SK-N-SH (cell line): ENCODE measurements at regions not wholly inside any gene's neighbourhood (a gene's known extent, or its start where the extent isn't known, plus 50 kb on each side); places are given as distances from the start of the nearest gene placed in this dataset.

ENCODE experiments used
- CTCF ChIA-PET: fragments of 300-600, 350-600 bp; formaldehyde crosslinking; extraction: SDS; loops from one replicate; lab custom pipeline; 2021; lab: Yijun Ruan, JAX
- POLR2A ChIA-PET: fragments of 350-600 bp; sonication (Branson Sonifier 250); formaldehyde crosslinking; extraction: SDS; loops from one replicate; lab custom pipeline; 2020; ENCODE audit warnings: antibody characterized with exemption, inconsistent platforms; lab: Yijun Ruan, JAX
- DNase-seq: peaks from one replicate; pipeline ENCODE4 v3.0.0; 2012
- H2AFZ ChIP-seq: fragments of 200-600 bp; sonication (generic); 2 replicates; pipeline ENCODE4 v1.8.1; 2016; ENCODE audit warnings: antibody characterized with exemption, mild to moderate bottlenecking, low read depth
- H3F3A ChIP-seq: fragments of 200-600 bp; sonication (generic); replicated peaks from 2 replicates; pipeline ENCODE3; 2016; ENCODE audit warnings: antibody characterized with exemption, mild to moderate bottlenecking; ENCODE audit not compliant: insufficient read depth
- H3K27ac ChIP-seq, 2 experiments: fragments of 200-500 bp in 1 of 2; fragments of 200-600 bp in 1 of 2; sonication (Bioruptor generic) in 1 of 2; sonication (generic), shearing (Covaris generic) in 1 of 2; 2 replicates each; pipeline versions ENCODE4 v1.5.1 to v1.6.1; 2014 to 2016; ENCODE audit warnings: low read depth in 2 of 2, inconsistent platforms in 1 of 2, low read length in 1 of 2, mild to moderate bottlenecking in 1 of 2, mixed read lengths in 1 of 2
- H3K27me3 ChIP-seq: fragments of 200-600 bp; sonication (generic), shearing (Covaris generic); 2 replicates; pipeline ENCODE4 v1.6.1; 2016; ENCODE audit warnings: mixed run types; ENCODE audit not compliant: insufficient read depth
- H3K36me3 ChIP-seq, 2 experiments: fragments of 200-500 bp in 1 of 2; fragments of 200-600 bp in 1 of 2; sonication (Bioruptor generic) in 1 of 2; sonication (generic) in 1 of 2; replicated peaks in 1 of 2; 2 replicates each; pipeline versions ENCODE3 to v1.5.1; 2014 to 2016; ENCODE audit warnings: low read length in 1 of 2, mild to moderate bottlenecking in 1 of 2; ENCODE audit not compliant: insufficient read depth in 2 of 2, control insufficient read depth in 1 of 2
- H3K4me1 ChIP-seq, 2 experiments: fragments of 200-500 bp in 1 of 2; fragments of 200-600 bp in 1 of 2; sonication (Bioruptor generic) in 1 of 2; sonication (generic), shearing (Covaris generic) in 1 of 2; 2 replicates each; pipeline versions ENCODE4 v1.5.1 to v1.6.1; 2014 to 2016; ENCODE audit warnings: low read depth in 1 of 2, low read length in 1 of 2, mixed run types in 1 of 2; ENCODE audit not compliant: insufficient read depth in 2 of 2, control insufficient read depth in 1 of 2
- H3K4me2 ChIP-seq: fragments of 200-600 bp; sonication (generic), shearing (Covaris generic); 2 replicates; pipeline ENCODE4 v1.6.1; 2017; ENCODE audit warnings: mixed run types
- H3K4me3 ChIP-seq, 2 experiments: fragments of 200-500 bp in 1 of 2; fragments of 200-600 bp in 1 of 2; sonication (Bioruptor generic) in 1 of 2; sonication (generic), shearing (Covaris generic) in 1 of 2; 2 replicates each; pipeline versions ENCODE4 v1.5.1 to v1.8.1; 2014 to 2016; ENCODE audit warnings: low read depth in 2 of 2, inconsistent platforms in 1 of 2, low read length in 1 of 2, mild to moderate bottlenecking in 1 of 2, mixed read lengths in 1 of 2, moderate library complexity in 1 of 2
- H3K79me2 ChIP-seq: fragments of 200-600 bp; sonication (generic); 2 replicates; pipeline ENCODE4 v1.8.1; 2017; ENCODE audit warnings: mild to moderate bottlenecking; ENCODE audit not compliant: insufficient read depth
- H3K9ac ChIP-seq: fragments of 200-600 bp; sonication (generic); 2 replicates; pipeline ENCODE4 v1.6.1; 2017; ENCODE audit warnings: mixed run types
- H3K9me2 ChIP-seq: fragments of 200-600 bp; sonication (generic); 2 replicates; pipeline ENCODE4 v1.6.1; 2017; ENCODE audit warnings: mixed run types
- H3K9me3 ChIP-seq: fragments of 200-600 bp; sonication (generic); 2 replicates; pipeline ENCODE4 v1.6.1; 2017; ENCODE audit warnings: mixed run types, mild to moderate bottlenecking, moderate library complexity
- H4K20me1 ChIP-seq: fragments of 200-600 bp; sonication (generic); 2 replicates; pipeline ENCODE4 v1.6.1; 2017; ENCODE audit warnings: mild to moderate bottlenecking, mixed run types; ENCODE audit not compliant: insufficient read depth
- EZH2phosphoT487 ChIP-seq: fragments of 200-600 bp; sonication (generic); IDR thresholded peaks from 2 replicates; pipeline ENCODE4 v1.6.1; 2017; ENCODE audit warnings: low read depth, mixed run types, mild to moderate bottlenecking, antibody characterized with exemption, moderate library complexity, borderline replicate concordance
- FOXJ3 ChIP-seq: sonication (generic); formaldehyde crosslinking; IDR thresholded peaks from 2 replicates; pipeline ENCODE4 v1.5.1; 2020; ENCODE audit warnings: mild to moderate bottlenecking, missing genetic modification reagents
- GABPA ChIP-seq: IDR thresholded peaks from 2 replicates; pipeline ENCODE4 v1.4.0; 2012; ENCODE audit warnings: low read depth, mild to moderate bottlenecking
- GATA2 ChIP-seq: sonication (generic); formaldehyde crosslinking; IDR thresholded peaks from 2 replicates; pipeline ENCODE4 v1.5.0; 2020; ENCODE audit warnings: mild to moderate bottlenecking, missing genetic modification reagents
- POLR2AphosphoS5 ChIP-seq: IDR thresholded peaks from 2 replicates; pipeline ENCODE4 v1.6.1; 2012; ENCODE audit warnings: low read depth, low read length
- RAD21 ChIP-seq: IDR thresholded peaks from 2 replicates; pipeline ENCODE4 v1.6.1; 2012; ENCODE audit warnings: mild to moderate bottlenecking, low read length
- RCOR1 ChIP-seq: fragments of 150-350 bp; IDR thresholded peaks from 2 replicates; pipeline ENCODE4 v1.6.1; 2017; ENCODE audit warnings: antibody characterized with exemption, low read length
- RFX5 ChIP-seq: IDR thresholded peaks from 2 replicates; pipeline ENCODE4 v1.6.1; 2012; ENCODE audit warnings: mild to moderate bottlenecking, improper control_type of control experiment, low read length
- RXRA ChIP-seq: IDR thresholded peaks from 2 replicates; pipeline ENCODE4 v1.4.0; 2012; ENCODE audit warnings: low read depth, mild to moderate bottlenecking, borderline replicate concordance
- SIN3A ChIP-seq: IDR thresholded peaks from 2 replicates; pipeline ENCODE4 v1.6.1; 2012; ENCODE audit warnings: low read depth, mild to moderate bottlenecking, low read length, moderate library complexity, borderline replicate concordance
- SMC3 ChIP-seq: IDR thresholded peaks from 2 replicates; pipeline ENCODE4 v1.6.1; 2012; ENCODE audit warnings: low read depth, low read length, improper control_type of control experiment
- TEAD4 ChIP-seq: IDR thresholded peaks from 2 replicates; pipeline ENCODE4 v1.4.0; 2012; ENCODE audit warnings: mild to moderate bottlenecking, borderline replicate concordance; ENCODE audit not compliant: insufficient read depth
- YY1 ChIP-seq: IDR thresholded peaks from 2 replicates; pipeline ENCODE4 v1.4.0; 2012; ENCODE audit warnings: low read depth, mild to moderate bottlenecking
- WGBS: methylation state at CpG from one replicate; pipeline ENCODE4 v1.1.6; 2017; ENCODE audit warnings: low lambda C conversion rate; 5-methylcytosine and 5-hydroxymethylcytosine counted together
- TF ChIP-seq, protein P1 (sequence below): fragments of 150-350 bp; IDR thresholded peaks from 2 replicates; pipeline ENCODE4 v1.6.1; 2017; ENCODE audit warnings: antibody characterized with exemption, low read length, low read depth, borderline replicate concordance
- TF ChIP-seq, protein P2 (sequence below): IDR thresholded peaks from 2 replicates; pipeline ENCODE4 v1.4.0; 2012; ENCODE audit warnings: low read depth, borderline replicate concordance
- TF ChIP-seq, protein P3 (sequence below): IDR thresholded peaks from 2 replicates; pipeline ENCODE4 v1.4.0; 2012; ENCODE audit warnings: low read depth
- TF ChIP-seq, protein P4 (sequence below): IDR thresholded peaks from 2 replicates; pipeline ENCODE4 v1.4.0; 2012; ENCODE audit warnings: low read depth, borderline replicate concordance
- TF ChIP-seq, protein P5 (sequence below): fragments of 150-350 bp; IDR thresholded peaks from 2 replicates; pipeline ENCODE4 v1.6.1; 2016; ENCODE audit warnings: mild to moderate bottlenecking, low read depth, low read length
- TF ChIP-seq, protein P6 (sequence below): fragments of 200-600 bp; sonication (generic); IDR thresholded peaks from 2 replicates; pipeline ENCODE4 v1.6.1; 2017; ENCODE audit warnings: antibody characterized with exemption, mild to moderate bottlenecking, moderate library complexity

DNA sequence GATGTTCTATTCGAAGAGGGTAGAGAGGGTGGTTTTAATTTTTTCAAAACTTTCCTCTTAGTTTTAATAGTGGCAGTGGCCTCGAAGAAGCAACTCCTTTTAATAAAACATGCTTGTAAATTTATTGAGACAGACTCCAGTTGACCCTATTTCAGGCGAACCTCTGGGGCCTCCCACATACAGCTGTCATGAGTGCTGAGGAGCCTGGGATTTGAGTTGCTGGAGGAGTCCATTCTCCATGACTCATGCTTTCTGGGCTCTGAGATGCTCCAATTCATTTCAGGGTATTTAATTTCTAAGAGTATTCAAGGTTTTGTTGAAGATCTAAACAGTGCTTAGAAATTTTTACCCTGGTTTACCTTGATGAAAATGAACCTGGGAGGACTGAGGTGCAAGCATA is 580.4 kb downstream of the CBLN4 start:
- no peaks in the 10 kb centered on the region for H4K20me1 ChIP-seq
- DNase-seq = no peak
- no peaks in the 10 kb centered on the region for H3K27me3 ChIP-seq
- no peaks in the 10 kb centered on the region for H3F3A ChIP-seq
- no peak overlapping the region for H3K27ac ChIP-seq
- no peaks in the 10 kb centered on the region for H3K36me3 ChIP-seq
- no peaks in the 10 kb centered on the region for H3K9me2 ChIP-seq
- no peak overlapping the region for H3K4me2 ChIP-seq
- TF ChIP-seq, protein P1, sequence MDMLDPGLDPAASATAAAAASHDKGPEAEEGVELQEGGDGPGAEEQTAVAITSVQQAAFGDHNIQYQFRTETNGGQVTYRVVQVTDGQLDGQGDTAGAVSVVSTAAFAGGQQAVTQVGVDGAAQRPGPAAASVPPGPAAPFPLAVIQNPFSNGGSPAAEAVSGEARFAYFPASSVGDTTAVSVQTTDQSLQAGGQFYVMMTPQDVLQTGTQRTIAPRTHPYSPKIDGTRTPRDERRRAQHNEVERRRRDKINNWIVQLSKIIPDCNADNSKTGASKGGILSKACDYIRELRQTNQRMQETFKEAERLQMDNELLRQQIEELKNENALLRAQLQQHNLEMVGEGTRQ = no peak
- TF ChIP-seq, protein P2, sequence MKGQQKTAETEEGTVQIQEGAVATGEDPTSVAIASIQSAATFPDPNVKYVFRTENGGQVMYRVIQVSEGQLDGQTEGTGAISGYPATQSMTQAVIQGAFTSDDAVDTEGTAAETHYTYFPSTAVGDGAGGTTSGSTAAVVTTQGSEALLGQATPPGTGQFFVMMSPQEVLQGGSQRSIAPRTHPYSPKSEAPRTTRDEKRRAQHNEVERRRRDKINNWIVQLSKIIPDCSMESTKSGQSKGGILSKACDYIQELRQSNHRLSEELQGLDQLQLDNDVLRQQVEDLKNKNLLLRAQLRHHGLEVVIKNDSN = no peak
- no peak for TF ChIP-seq YY1
- TF ChIP-seq RFX5 = no peak
- TF ChIP-seq TEAD4 = no peak
- TF ChIP-seq POLR2AphosphoS5 = no peak
- TF ChIP-seq EZH2phosphoT487 = no peak
- TF ChIP-seq RCOR1 = no peak
- TF ChIP-seq, protein P3, sequence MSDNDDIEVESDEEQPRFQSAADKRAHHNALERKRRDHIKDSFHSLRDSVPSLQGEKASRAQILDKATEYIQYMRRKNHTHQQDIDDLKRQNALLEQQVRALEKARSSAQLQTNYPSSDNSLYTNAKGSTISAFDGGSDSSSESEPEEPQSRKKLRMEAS = no peak
- no peak for TF ChIP-seq GABPA
- no peak for TF ChIP-seq RXRA
- TF ChIP-seq, protein P4, sequence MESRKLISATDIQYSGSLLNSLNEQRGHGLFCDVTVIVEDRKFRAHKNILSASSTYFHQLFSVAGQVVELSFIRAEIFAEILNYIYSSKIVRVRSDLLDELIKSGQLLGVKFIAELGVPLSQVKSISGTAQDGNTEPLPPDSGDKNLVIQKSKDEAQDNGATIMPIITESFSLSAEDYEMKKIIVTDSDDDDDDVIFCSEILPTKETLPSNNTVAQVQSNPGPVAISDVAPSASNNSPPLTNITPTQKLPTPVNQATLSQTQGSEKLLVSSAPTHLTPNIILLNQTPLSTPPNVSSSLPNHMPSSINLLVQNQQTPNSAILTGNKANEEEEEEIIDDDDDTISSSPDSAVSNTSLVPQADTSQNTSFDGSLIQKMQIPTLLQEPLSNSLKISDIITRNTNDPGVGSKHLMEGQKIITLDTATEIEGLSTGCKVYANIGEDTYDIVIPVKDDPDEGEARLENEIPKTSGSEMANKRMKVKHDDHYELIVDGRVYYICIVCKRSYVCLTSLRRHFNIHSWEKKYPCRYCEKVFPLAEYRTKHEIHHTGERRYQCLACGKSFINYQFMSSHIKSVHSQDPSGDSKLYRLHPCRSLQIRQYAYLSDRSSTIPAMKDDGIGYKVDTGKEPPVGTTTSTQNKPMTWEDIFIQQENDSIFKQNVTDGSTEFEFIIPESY = no peak
- TF ChIP-seq, protein P5, sequence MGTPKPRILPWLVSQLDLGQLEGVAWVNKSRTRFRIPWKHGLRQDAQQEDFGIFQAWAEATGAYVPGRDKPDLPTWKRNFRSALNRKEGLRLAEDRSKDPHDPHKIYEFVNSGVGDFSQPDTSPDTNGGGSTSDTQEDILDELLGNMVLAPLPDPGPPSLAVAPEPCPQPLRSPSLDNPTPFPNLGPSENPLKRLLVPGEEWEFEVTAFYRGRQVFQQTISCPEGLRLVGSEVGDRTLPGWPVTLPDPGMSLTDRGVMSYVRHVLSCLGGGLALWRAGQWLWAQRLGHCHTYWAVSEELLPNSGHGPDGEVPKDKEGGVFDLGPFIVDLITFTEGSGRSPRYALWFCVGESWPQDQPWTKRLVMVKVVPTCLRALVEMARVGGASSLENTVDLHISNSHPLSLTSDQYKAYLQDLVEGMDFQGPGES = no peak
- no peak for TF ChIP-seq SMC3
- no peak for TF ChIP-seq RAD21
- no peak for TF ChIP-seq SIN3A
- no peak for TF ChIP-seq GATA2 (CRISPR knock-in tag)
- TF ChIP-seq FOXJ3 (CRISPR knock-in tag) = no peak
- TF ChIP-seq, protein P6, sequence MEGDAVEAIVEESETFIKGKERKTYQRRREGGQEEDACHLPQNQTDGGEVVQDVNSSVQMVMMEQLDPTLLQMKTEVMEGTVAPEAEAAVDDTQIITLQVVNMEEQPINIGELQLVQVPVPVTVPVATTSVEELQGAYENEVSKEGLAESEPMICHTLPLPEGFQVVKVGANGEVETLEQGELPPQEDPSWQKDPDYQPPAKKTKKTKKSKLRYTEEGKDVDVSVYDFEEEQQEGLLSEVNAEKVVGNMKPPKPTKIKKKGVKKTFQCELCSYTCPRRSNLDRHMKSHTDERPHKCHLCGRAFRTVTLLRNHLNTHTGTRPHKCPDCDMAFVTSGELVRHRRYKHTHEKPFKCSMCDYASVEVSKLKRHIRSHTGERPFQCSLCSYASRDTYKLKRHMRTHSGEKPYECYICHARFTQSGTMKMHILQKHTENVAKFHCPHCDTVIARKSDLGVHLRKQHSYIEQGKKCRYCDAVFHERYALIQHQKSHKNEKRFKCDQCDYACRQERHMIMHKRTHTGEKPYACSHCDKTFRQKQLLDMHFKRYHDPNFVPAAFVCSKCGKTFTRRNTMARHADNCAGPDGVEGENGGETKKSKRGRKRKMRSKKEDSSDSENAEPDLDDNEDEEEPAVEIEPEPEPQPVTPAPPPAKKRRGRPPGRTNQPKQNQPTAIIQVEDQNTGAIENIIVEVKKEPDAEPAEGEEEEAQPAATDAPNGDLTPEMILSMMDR = no peak
- H2AFZ ChIP-seq = no peak overlapping the region
- H3K4me1 ChIP-seq = no peaks in the 10 kb centered on the region; a peak in 1 of 4 replicates
- H3K79me2 ChIP-seq = no peaks in the 10 kb centered on the region
- ChIA-PET POLR2A (no interaction called here), CTCF (no interaction called here)
- H3K9ac ChIP-seq = no peak overlapping the region
- H3K4me3 ChIP-seq = no peak overlapping the region
- peaks cover 3% of the 10 kb centered on the region; the same call in 1 of the 2 replicates for H3K9me3 ChIP-seq
- WGBS = 14% methylated on average over 3 of the region's 3 CpGs
